Ishikawa (cell line): ENCODE measurements at regions not wholly inside any gene's neighbourhood (a gene's known extent, or its start where the extent isn't known, plus 50 kb on each side); places are given as distances from the start of the nearest gene placed in this dataset.

Source experiments
- CEBPB ChIP-seq: IDR thresholded peaks from 2 replicates; pipeline ENCODE4 v1.6.1; 2012
- CREB1 ChIP-seq: IDR thresholded peaks from 2 replicates; pipeline ENCODE4 v1.6.1; 2012; ENCODE audit warnings: low read depth
- EGR1 ChIP-seq: IDR thresholded peaks from 2 replicates; pipeline ENCODE4 v1.6.1; 2012
- EP300 ChIP-seq: IDR thresholded peaks from 2 replicates; pipeline ENCODE4 v1.6.1; 2012; ENCODE audit warnings: borderline replicate concordance
- FOXM1 ChIP-seq: IDR thresholded peaks from 2 replicates; pipeline ENCODE4 v1.6.1; 2012; ENCODE audit warnings: low read depth, borderline replicate concordance
- MAX ChIP-seq: IDR thresholded peaks from 2 replicates; pipeline ENCODE4 v1.6.1; 2012
- NFIC ChIP-seq: IDR thresholded peaks from 2 replicates; pipeline ENCODE4 v1.6.1; 2012
- RAD21 ChIP-seq: IDR thresholded peaks from 2 replicates; pipeline ENCODE4 v1.6.1; 2012; ENCODE audit warnings: low read depth
- REST ChIP-seq: IDR thresholded peaks from 2 replicates; pipeline ENCODE4 v1.6.1; 2012; ENCODE audit warnings: low read depth, mild to moderate bottlenecking
- TAF1 ChIP-seq: IDR thresholded peaks from 2 replicates; pipeline ENCODE4 v1.6.1; 2012; ENCODE audit warnings: low read depth, mild to moderate bottlenecking
- TCF12 ChIP-seq: IDR thresholded peaks from 2 replicates; pipeline ENCODE4 v1.6.1; 2012; ENCODE audit warnings: low read depth
- TEAD4 ChIP-seq: IDR thresholded peaks from 2 replicates; pipeline ENCODE4 v1.6.1; 2012
- USF1 ChIP-seq: IDR thresholded peaks from 2 replicates; pipeline ENCODE4 v1.6.1; 2012
- YY1 ChIP-seq: IDR thresholded peaks from 2 replicates; pipeline ENCODE4 v1.6.1; 2012; ENCODE audit warnings: low read depth
- ZBTB7A ChIP-seq: IDR thresholded peaks from 2 replicates; pipeline ENCODE4 v1.6.1; 2012; ENCODE audit warnings: low read depth

- TF ChIP-seq TEAD4: no peak
- no peak for TF ChIP-seq EP300
Observed at GRCh38 chr2:6362671-6363450, 502.8 kb downstream of the CMPK2 start.

GRCh38 chr2:6368281-6368680 is 497.4 kb downstream of the CMPK2 start:
- TF ChIP-seq FOXM1 (no peak), EP300 (no peak), EGR1 (no peak), ZBTB7A (no peak), CEBPB (no peak), REST (no peak), CREB1 (no peak), MAX (no peak), TCF12 (no peak), TAF1 (no peak), USF1 (no peak), NFIC (no peak), RAD21 (no peak), YY1 (no peak), TEAD4 (no peak)

GRCh38 chr2:6369266-6369665 is 496.4 kb downstream of the CMPK2 start:
- no peak for TF ChIP-seq TEAD4
- TF ChIP-seq ZBTB7A: no peak
- no peak for TF ChIP-seq RAD21
- TF ChIP-seq CREB1: no peak
- TF ChIP-seq USF1: no peak
- no peak for TF ChIP-seq TCF12
- TF ChIP-seq REST: no peak
- no peak for TF ChIP-seq EGR1
- no peak for TF ChIP-seq MAX
- TF ChIP-seq EP300: no peak
- TF ChIP-seq FOXM1: no peak
- TF ChIP-seq YY1: no peak

- no peak for TF ChIP-seq USF1
- no peak for TF ChIP-seq RAD21
- TF ChIP-seq CEBPB: no peak
- no peak for TF ChIP-seq FOXM1
- TF ChIP-seq EP300: no peak
- TF ChIP-seq MAX: no peak
- TF ChIP-seq TAF1: no peak
- TF ChIP-seq EGR1: no peak
Observed at GRCh38 chr2:6370753-6371551, 494.8 kb downstream of the CMPK2 start.

- no peak for TF ChIP-seq EGR1
- TF ChIP-seq NFIC: no peak
- no peak for TF ChIP-seq TCF12
- no peak for TF ChIP-seq YY1
- no peak for TF ChIP-seq TEAD4
- no peak for TF ChIP-seq RAD21
- no peak for TF ChIP-seq EP300
- no peak for TF ChIP-seq MAX
- TF ChIP-seq ZBTB7A: no peak
Observed at GRCh38 chr2:6372317-6372901, 493.3 kb downstream of the CMPK2 start.
